C4-2B (cell line): ENCODE measurements at regions not wholly inside any gene's neighbourhood (a gene's known extent, or its start where the extent isn't known, plus 50 kb on each side); places are given as distances from the start of the nearest gene placed in this dataset.

Source experiments
- ZFX ChIP-seq: fragments of 450-650 bp; IDR thresholded peaks from 2 replicates; pipeline ENCODE4 v1.6.1; 2017
- TF ChIP-seq, protein P1 (sequence below): fragments of 450-650 bp; conservative IDR thresholded peaks from 2 replicates; pipeline ENCODE4 v1.5.1; 2017; ENCODE audit warnings: mild to moderate bottlenecking

DNA sequence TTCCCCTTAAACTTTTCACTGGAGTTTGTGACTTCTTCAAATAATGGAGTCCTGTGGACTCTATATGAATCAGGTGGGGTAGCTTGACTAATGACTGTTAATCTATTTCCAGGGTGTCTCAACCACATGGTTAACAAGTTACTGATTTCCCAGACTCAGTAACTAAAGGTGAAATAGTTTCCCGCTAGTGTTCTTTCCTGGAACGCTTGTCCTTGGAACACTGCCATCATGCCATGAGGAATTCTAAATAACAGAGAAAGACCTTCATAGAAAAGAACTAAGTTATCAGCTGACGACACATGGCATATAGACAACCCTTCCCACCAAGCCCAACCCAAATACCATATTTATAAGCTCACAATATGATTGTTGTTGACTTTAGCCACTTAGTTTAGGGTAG lies 1027.9 kb upstream of the FAM98A start:
- TF ChIP-seq, protein P1, sequence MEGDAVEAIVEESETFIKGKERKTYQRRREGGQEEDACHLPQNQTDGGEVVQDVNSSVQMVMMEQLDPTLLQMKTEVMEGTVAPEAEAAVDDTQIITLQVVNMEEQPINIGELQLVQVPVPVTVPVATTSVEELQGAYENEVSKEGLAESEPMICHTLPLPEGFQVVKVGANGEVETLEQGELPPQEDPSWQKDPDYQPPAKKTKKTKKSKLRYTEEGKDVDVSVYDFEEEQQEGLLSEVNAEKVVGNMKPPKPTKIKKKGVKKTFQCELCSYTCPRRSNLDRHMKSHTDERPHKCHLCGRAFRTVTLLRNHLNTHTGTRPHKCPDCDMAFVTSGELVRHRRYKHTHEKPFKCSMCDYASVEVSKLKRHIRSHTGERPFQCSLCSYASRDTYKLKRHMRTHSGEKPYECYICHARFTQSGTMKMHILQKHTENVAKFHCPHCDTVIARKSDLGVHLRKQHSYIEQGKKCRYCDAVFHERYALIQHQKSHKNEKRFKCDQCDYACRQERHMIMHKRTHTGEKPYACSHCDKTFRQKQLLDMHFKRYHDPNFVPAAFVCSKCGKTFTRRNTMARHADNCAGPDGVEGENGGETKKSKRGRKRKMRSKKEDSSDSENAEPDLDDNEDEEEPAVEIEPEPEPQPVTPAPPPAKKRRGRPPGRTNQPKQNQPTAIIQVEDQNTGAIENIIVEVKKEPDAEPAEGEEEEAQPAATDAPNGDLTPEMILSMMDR, result no peak
- TF ChIP-seq ZFX, result no peak
